GM21447 (cell line): ENCODE measurements at regions not wholly inside any gene's neighbourhood (a gene's known extent, or its start where the extent isn't known, plus 50 kb on each side); places are given as distances from the start of the nearest gene placed in this dataset.
"Not testable (repeated sequence)": the region's sequence is repeated elsewhere in the genome, so short reads cannot be mapped to it uniquely, and the experiment has no call there.

Experiments used
- ATAC-seq: cut with Tn5 transposase; IDR thresholded peaks from one replicate; pipeline ENCODE4 v1.9.1; 2021; ENCODE audit not compliant: unreplicated experiment

DNA sequence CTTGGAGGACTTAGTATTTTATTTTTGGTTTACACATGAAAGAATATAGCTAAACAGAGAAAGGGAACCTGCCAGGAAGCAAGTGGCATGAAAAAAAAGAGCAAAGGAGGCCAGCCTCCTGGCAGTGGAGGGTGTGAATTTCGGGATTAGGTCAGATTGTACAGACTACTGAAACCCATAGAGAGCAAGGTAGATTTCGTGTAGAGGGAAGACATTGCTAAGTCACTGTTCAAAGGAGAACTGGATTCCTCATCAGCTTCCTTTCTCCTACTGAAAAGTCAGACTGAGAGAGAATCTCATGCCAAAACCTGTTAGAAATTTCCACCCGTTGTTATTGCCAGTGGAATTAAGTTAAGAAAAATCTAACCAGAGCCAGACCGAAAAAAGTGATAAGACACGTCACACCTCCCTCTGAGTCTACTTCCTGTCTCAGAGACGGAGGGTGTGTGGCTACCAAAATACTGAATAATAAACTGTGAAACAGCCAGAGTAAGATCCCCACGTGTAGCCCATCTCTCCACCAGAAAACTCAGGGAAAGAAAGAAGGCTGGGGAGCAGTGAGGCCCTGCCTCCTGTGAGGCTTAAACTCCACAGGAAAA is 118.8 kb downstream of the SKIDA1 start:
- ATAC-seq: no peak

DNA sequence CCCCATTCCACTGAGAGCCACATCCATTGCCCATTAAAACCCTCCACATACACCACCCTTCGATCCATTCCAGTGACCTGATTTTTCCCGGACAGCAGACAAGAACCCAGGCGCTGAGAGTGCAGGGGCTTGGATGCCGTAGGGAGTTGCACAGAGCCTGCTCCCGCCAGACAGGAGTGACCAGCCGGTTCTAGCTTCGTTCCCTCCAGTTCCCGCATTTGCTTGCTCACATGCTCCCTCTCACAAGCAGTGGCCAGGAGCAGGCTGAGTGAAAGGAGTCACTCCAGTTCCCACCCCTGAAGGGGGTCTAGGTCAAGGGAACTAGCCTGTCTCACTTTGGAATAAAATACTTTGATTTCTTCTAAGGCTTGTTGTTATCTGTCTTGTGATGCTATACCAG is 119.5 kb downstream of the SKIDA1 start:
- ATAC-seq: no peak

DNA sequence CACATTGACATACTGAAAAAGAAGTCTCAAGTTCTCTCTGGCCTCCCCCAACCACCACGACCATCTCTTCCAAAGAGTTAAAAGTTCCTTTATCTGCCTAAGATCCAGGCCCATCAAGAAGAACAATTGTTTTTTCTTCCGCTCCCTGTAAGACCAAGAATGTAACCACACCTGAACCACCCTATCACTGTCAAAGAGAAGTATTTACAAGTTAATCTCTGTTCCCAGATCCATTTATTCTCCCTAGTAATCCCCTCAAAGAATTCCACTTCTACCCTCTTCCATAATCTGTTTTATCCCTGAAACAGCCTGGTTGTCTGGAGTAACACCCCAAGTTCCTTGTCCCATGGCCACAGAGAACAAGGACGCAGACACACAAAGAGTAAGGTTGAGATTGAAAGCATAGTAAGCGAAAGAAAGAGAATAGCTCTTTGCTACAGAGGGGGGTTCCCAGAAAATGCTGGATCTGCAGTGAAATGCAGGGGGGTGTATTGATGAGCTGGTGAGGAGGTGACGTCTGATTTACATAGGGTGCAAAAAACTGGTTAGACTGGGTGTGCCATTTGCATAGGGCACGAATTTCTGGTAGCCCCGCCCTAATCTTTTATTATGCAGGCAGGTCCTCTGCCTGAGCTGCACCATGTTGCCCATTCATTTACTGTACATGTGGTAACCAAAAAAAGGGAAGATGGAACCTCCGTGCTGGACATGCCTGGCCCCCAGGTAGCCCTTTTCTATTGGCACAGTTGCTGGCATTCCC is 122.0 kb downstream of the SKIDA1 start:
- ATAC-seq: no peak

DNA sequence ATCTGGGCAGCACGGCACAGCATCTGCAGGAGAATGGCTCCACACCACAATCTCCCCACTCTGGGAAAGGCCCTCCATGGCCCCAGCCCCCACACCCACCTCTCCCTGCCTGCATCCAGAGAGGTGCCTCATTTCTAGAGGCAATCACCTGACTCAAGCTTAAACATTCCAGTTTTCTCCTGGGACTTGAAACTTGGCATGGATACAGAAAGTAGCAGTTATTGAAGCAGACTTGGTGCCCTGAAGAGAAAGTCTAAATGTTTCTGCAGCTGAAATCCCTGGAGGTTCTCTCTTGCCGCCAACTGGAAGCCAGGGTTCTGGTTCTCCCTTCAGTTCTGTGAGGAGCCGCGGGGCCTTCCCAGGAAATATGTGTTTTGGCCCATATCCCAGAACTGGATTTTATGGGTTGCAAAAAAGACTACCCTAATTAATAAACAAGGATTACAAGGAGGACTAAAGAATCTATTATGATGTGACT is 122.8 kb downstream of the SKIDA1 start:
- ATAC-seq: no peak

DNA sequence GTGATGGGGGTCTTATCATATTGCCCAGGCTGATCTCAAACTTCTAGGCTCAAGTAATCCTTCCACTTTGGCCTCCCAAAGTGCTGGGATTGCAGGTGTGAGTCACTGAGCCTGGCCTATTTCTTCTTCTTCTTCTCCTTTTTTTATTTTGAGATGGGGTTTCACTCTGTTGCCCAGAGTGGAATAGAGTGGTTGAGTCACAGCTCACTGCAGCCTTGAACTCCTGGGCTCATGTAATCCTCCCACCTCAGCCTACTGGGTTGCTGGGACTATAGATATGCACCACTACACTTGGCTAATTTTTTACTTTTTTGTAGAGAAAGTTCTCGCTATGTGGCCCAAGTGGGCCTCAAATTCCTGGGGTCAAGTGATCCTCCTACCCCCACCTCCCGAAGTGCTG is 124.3 kb downstream of the SKIDA1 start:
- no peak for ATAC-seq

DNA sequence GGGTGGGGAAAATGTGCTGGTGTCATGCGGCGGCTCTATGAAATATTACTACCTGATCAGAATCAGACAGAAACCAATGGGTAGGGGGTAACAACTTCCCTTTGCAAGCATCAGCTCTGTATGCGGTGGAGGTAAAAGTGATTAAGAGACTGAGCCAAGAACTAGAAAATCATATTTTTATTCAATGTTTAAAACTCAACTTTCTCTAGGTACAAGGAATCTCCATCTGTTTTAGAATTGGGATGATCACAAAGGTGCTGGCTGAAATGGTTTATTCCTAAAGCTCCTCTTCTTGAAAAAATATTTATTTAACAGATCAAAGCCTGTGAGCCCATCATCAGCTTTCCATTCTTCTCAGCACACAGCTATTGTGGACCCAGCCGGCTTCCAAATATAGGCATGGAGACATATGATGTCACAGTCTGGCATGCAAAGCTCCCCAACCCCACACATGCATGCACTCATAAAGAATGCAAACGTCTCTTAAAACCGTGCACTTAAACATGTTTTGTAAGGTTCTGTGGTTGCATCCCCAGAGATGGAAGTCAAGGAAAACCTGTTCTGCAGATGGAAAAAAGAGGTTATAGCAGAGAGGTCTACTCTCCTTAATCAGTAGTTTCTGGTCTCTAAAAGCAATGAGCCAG is 126.0 kb downstream of the SKIDA1 start:
- no peak for ATAC-seq

DNA sequence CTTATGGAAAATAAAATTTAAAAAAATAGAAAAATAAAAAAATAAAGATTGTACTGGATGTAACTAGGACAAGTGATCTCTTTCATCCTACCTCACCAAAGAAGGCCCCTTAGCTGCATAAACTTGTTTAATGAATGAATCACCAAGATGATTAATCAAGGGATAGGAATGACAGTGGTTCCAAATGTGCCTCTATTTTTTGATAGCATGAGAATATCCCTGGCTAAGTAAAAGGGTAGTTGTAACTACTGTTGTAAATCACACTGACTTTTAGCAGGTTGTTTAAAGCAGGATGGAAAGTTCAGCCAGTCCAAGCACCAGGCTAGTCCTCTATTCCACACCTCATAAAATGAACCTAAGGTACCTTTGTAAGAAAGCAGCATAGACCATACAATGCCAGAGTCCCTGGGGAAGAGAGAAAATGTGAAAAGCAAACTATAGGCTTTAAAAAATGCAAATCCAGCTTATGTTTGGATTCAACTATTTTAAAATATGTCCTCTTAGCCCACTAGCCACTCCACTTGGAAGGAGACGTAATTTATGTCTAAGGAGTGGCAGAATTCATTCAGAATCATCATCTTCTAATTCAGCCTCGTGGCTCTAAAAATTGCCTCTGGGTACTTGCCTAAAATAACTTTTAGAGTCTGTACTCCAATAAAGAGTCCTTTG is 126.8 kb downstream of the SKIDA1 start:
- no peak for ATAC-seq

DNA sequence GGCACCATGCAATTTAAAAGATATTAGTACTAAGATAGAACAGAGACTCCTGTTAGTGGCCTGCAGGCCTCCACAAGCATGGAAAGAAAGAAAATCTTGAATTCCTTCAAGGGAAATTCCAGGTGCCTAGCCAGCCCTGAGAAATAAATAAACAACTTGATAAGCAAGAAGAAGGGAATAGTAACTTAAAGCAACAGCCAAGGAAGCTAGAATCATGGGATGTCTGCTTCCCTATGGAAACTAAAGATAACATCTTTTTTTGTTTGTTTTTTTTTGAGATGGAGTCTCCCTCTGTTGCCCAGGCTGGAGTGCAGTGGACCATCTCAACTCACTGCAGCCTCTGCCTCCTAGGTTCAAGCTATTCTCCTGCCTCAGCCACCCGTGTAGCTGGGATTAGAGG is 128.6 kb downstream of the SKIDA1 start:
- no peak for ATAC-seq

DNA sequence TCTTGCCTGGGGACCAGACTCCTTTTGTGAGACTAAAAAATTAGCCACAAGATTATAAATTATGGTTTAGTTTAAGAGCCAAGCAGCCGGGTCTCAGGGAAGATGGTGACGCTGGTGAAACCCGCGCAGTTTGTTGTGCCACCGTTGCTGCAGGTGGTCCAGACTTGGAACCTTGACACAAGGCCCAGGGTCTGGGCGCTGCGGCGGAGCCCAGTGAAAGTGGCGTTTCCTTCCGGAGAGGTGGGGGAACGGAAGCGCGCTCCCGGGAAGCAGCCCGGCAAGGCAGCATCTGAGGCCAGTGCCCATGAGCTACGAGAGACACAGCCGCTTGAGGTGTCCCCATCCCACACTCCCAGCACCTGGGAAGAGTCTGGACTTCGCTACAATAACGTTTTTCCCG is 131.6 kb downstream of the SKIDA1 start:
- no peak for ATAC-seq

DNA sequence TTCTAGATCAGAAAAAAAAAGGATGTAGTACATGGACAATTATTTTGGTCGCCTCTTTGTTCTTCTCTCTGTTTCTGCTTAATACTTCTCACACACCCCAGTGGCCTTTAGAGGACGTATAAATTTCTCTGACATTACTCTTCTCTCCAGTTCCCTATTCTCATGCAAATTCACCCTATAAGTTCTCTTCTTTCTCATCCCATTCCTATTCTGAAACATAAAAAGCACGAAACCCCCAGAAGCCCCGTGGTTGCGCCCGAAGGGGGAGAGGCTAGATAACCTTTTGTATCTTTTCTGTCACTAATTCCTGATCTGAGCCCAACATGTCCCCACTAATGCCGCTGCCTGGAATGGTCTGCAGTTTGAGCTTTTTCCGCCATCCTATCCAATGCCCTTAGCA is 136.9 kb downstream of the SKIDA1 start:
- no peak for ATAC-seq

DNA sequence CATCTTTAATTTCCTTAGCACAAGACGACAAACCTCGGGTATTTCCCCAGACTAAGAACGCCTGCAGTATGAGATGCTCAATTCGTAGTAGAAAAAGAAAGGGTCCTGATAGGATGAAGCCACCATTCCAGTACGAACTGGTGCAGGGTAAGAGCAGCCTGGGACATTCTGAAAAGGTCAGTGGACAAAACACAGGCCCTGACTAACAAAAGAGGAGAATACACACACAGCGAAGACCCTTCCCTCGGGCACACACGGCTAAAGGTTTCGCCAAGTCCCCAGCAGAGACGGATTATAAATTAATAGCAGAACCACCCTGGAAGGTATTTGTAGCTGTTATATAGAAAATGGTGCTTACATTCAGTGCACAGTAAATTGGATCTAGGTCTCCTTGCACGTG is 137.6 kb downstream of the SKIDA1 start:
- no peak for ATAC-seq

DNA sequence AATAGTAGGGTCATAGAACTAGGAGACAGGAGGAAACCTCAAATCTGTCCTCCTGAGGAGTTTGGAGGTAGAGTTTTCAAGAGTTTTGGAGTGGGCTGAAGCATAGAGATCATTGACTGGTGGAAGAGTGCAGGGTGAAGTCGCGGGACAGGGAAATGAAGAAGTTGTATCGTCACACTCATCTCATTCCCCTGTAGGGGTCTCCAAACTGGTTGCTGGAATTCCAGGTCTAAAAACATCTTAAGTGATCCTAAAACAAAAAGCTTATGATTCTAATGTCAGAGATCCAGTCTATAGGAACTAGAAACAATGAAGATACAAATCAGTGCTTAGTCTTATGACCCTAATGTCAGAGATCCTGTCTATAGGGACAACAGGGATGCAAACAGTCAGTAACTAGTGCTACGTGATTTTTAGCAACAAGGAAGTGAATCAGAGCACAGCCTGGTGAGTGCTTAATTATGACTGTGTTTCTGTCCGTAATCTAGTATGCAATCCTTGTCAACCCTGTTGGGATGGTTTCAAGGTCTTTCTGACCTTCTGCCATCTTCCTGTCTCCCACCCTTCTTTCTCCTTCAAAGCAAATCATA is 139.4 kb downstream of the SKIDA1 start:
- ATAC-seq: no peak

DNA sequence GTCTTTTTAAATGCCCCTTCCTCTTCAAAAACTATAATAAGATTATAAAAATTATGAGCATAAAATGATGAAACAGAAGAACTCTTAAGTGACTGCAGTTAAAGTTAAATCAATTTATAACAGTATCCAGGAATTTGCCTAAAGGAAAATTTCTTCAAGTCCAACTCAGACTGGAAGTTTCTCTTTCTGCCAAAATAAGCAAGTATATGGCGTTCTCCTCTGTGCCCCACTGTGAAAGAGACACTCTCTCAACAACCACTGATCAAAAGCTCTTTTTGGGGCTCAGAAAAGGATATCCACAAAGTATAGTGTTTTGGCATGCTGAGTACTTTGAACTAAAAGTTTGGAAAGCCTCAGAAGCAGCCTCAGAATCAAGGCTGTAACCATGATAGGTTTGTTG is 139.9 kb downstream of the SKIDA1 start:
- no peak for ATAC-seq

DNA sequence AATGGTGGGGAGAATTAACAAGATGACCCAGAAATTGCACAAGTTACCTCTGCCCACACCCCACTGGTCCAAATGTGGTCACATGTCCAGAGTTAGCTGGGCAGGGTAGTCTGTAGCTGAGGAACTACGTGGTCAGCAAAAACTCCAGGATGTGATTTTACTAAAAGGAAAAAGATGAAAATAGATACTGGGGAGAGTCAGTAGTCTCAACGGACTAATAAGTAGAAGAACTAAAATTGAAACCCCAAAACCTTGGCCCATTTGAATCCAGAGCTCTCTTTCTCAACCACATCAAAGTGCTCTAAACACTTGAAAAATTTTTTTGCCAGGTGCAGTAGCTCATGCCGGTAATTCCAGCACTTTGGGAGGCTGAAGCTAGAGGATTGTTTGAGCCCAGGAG is 146.3 kb downstream of the SKIDA1 start:
- ATAC-seq: no peak

DNA sequence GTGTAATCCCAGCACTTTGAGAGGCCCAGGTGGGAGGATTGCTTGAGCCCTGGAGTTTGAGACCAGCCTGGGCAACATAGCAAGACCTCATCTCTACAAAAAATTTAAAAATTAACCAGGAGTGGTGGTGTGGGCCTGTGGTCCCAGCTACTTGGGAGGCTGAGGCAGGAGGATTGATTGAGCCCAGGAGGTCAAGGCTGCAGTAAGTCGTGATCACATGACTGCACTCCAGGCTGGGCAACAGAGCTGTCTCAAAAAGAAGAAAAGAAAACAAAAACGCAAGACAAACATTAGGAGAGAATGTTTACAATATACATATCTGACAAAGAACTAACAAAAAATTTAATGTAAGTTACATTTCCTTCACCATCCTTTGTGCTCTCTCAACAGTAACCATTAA is 150.2 kb downstream of the SKIDA1 start:
- not testable (repeated sequence) for ATAC-seq

DNA sequence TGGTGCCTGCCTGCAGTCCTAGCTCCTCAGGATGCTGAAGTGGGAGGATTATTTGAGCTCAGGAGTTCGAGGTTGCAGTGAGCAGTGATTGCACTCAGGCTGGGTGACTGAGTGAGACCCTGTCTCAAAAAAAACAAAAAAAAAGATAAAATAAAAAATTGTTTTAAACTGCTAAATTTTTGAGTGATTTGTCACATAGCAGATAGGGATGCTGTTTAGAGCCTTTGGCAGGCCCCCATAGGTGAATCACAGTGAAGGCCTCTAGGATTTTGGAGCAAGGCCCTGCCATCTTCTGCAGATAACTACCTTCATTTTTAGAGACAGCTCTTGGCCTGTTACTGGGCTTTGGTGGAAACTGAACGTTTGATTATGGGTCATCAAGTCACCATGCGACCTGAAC is 151.6 kb downstream of the SKIDA1 start:
- ATAC-seq: not testable (repeated sequence)

DNA sequence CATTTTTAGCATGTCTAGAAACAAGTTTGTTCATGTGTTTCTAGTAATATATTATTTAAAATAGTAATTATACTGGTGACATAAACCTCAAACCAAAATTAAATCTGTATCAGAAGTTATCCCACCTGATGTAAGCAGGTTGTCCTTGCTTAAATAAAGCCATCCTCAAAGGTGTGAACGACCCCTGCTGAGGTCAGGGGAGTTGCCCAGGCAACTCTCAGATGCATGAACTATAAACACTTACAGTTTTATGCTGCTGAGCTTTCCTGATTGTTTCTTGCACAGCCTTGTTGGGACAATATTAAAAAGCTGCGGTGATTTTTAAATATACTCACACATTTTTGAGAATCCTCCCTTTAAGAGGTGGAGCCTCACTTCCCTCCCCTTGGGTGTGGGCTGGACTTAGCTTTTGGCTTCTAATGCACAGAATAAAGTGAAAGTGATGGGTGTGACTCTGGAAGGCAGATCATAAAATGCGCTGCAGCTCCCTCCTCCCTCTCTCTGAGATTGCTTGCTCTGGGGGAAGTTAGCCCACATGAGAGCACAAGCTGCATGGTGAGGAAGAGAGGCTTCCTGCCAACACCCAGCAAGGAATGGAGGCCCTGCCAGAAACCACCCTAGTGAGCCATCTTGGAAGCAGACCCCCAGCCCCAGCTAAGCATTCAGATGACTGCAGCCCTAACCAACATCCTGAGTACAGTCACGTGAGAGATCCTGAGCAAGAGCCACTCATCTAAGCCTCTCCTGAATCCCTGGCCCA is 152.7 kb downstream of the SKIDA1 start:
- peak; percentile 59 for ATAC-seq

DNA sequence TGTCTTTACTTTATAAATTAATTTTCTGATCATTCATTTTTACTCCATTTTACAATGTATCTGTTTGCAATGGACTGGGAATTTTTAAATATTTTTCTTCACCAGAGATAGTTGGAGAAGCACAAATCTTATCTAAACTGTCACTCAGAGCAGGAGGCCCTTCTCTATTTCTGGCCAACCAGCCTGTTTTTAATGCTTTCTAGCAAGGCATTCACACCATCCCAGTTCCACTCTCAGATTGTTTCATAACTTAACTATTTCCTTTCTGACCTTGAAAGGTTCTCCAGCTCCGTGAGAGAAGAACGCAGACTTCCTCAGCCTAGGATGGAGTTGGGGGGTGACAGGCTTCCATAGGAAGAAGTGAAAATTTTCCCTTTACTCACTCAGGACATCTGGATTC is 155.8 kb downstream of the SKIDA1 start:
- no peak for ATAC-seq

DNA sequence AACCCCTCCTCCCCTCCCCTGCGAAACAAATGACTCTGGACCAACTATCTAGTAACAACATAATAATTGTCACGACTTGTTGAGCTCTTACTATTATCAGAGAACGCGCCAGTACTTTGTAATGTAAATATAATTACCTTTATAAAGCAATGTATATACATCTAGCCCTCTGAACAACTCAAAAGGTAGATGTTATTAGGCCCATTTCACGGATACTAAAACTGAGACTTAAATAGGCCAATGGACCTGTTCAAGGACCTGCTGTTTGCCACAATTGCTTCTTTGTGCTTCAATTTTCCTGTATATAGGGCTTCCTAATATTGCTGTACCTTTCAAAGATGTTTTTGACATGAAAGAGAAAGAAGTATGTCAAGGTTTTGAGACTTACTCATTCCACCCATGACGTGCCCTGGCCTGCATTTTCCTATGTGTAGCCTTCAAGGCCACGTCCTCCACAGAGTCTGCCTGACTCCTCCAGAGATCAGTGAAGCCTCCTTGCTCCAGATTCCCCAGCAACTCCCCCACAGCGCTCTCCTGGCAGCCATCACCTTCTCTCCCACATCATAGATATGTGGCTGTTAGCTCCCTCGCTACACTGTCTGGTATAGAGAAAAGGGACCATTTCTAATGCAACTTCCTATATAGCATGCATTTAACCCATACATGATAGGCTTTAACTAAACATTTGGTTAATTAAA is 156.6 kb downstream of the SKIDA1 start:
- no peak for ATAC-seq

DNA sequence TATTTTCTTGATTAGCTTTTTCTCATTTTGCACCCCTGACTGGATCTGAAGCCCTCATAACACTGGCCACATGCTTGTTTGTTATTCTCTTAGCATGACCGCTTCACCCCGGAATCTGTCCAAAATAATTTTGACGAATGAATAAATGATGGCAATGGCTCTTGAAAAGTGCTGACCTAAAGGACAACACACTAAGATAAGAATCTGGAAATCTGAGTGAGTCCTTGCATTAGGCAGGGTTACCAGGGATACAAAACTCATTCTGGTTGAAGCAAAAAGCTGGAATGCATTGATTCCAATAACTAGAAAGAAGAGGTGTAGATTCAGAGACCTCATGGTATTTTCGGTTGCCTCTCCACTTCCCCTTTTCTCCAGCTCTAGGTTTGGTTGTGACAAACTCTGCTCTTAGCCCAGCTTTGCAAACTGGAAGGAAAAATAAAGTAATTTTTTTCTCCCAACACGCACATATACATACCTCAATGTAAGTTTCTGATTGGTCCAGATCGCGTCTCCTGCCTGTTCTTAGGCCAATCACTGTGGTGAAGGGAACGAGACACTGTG is 157.4 kb downstream of the SKIDA1 start:
- no peak for ATAC-seq
